GM12878 (cell line): ENCODE measurements at regions not wholly inside any gene's neighbourhood (a gene's known extent, or its start where the extent isn't known, plus 50 kb on each side); places are given as distances from the start of the nearest gene placed in this dataset.

Source experiments
- ATAC-seq: fragments of 200-7000 bp; cut with Tn5 transposase; 3 replicates; pipeline ENCODE4 v1.9.1; 2020; ENCODE audit warnings: mild to moderate bottlenecking, moderate library complexity
- BruUV-seq: library from RNA; stranded (reverse); fragments of 400-500 nt; replicated peaks from 2 replicates; lab custom pipeline; 2021; lab: Mats Ljungman, UMichigan
- CTCF ChIA-PET: fragments of 300-600 bp; sonication (Branson Sonifier 250); formaldehyde crosslinking; extraction: SDS; loops from one replicate; lab custom pipeline; 2021; ENCODE audit warnings: inconsistent platforms; lab: Yijun Ruan, JAX
- POLR2A ChIA-PET: fragments of 350-600 bp; formaldehyde crosslinking; extraction: SDS; loops from one replicate; lab custom pipeline; 2021; ENCODE audit warnings: inconsistent platforms; lab: Charles Lee
- RAD21 ChIA-PET: fragments of 300-600 bp; sonication (Branson Sonifier 250); formaldehyde crosslinking; loops from one replicate; lab custom pipeline; 2023; ENCODE audit warnings: antibody characterized with exemption; ENCODE audit not compliant: unreplicated experiment; lab: Charles Lee
- SMC1A ChIA-PET: fragments of 300-600 bp; sonication (Branson Sonifier 250); formaldehyde crosslinking; loops from one replicate; lab custom pipeline; 2023; ENCODE audit not compliant: unreplicated experiment, uncharacterized antibody; lab: Charles Lee
- DNase-seq: peaks from one replicate; pipeline ENCODE4 v3.0.0-alpha.2; 2011; ENCODE audit warnings: low read depth, low spot score
- FAIRE-seq: peaks from 3 replicates; lab custom pipeline; 2011; peaks lifted over from hg19 to GRCh38; lab: Jason Lieb, UNC
- H2AFZ ChIP-seq: 2 replicates; pipeline ENCODE4 v1.6.0; 2011; ENCODE audit warnings: low read depth, low read length, control low read depth; ENCODE audit not compliant: control insufficient read depth
- H3K27ac ChIP-seq: 2 replicates; pipeline ENCODE4 v1.5.1; 2011; ENCODE audit warnings: control low read depth; ENCODE audit not compliant: control insufficient read depth, insufficient read depth
- H3K27me3 ChIP-seq, 2 experiments: replicated peaks in 1 of 2; 2 replicates each; pipeline versions ENCODE4 v1.6.0 to v1.6.1; 2011; ENCODE audit warnings: low read length in 1 of 2; ENCODE audit not compliant: control insufficient read depth in 2 of 2, insufficient read depth in 2 of 2
- H3K36me3 ChIP-seq, 2 experiments: 2 replicates each; pipeline ENCODE4 v1.5.1; 2011; ENCODE audit warnings: low read length in 1 of 2; ENCODE audit not compliant: control insufficient read depth in 2 of 2, insufficient read depth in 2 of 2
- H3K4me1 ChIP-seq: 2 replicates; pipeline ENCODE4 v1.6.1; 2011; ENCODE audit warnings: mild to moderate bottlenecking, low read length, moderate library complexity, mixed read lengths; ENCODE audit not compliant: control insufficient read depth, insufficient read depth
- H3K4me2 ChIP-seq: 2 replicates; pipeline ENCODE4 v1.6.0; 2011; ENCODE audit warnings: control low read depth; ENCODE audit not compliant: control insufficient read depth, insufficient read depth
- H3K4me3 ChIP-seq: fragments of 200-600 bp; sonication (generic); 2 replicates; pipeline ENCODE4 v1.5.1; 2016
- H3K79me2 ChIP-seq: 2 replicates; pipeline ENCODE4 v1.6.0; 2011; ENCODE audit warnings: low read length; ENCODE audit not compliant: control insufficient read depth, insufficient read depth
- H3K9ac ChIP-seq: 2 replicates; pipeline ENCODE4 v1.8.0; 2011; ENCODE audit warnings: low read length, control low read depth, mixed read lengths; ENCODE audit not compliant: control insufficient read depth, insufficient read depth
- H3K9me3 ChIP-seq: replicated peaks from 3 replicates; pipeline ENCODE4 v1.5.1; 2011; ENCODE audit warnings: mild to moderate bottlenecking, low read length; ENCODE audit not compliant: control insufficient read depth, insufficient read depth
- H4K20me1 ChIP-seq: 2 replicates; pipeline ENCODE4 v1.6.0; 2011; ENCODE audit not compliant: control insufficient read depth, insufficient read depth
- BCL3 ChIP-seq: IDR thresholded peaks from 2 replicates; pipeline ENCODE4 v1.6.1; 2011; ENCODE audit warnings: borderline replicate concordance, low read depth, mild to moderate bottlenecking, moderate library complexity, low read length; ENCODE audit not compliant: insufficient read depth, poor library complexity, severe bottlenecking
- E4F1 ChIP-seq: fragments of 450-650 bp; IDR thresholded peaks from 2 replicates; pipeline ENCODE4 v1.6.1; 2018; ENCODE audit warnings: borderline replicate concordance, mild to moderate bottlenecking; ENCODE audit not compliant: partially characterized antibody
- FOXK2 ChIP-seq: fragments of 450-650 bp; IDR thresholded peaks from 2 replicates; pipeline ENCODE4 v1.6.1; 2017; ENCODE audit warnings: mild to moderate bottlenecking, moderate library complexity
- FOXM1 ChIP-seq: IDR thresholded peaks from 2 replicates; pipeline ENCODE4 v1.6.1; 2012; ENCODE audit warnings: low read depth, mild to moderate bottlenecking, inconsistent platforms, low read length, moderate library complexity
- HDAC6 ChIP-seq: fragments of 200-600 bp; sonication (generic); IDR thresholded peaks from one replicate; pipeline ENCODE4 v1.8.0; 2017; ENCODE audit warnings: antibody characterized with exemption; ENCODE audit not compliant: unreplicated experiment
- MAX ChIP-seq: IDR thresholded peaks from 2 replicates; pipeline ENCODE4 v1.6.1; 2012; ENCODE audit warnings: low read depth, low read length, improper control_type of control experiment
- NR2F1 ChIP-seq: fragments of 450-650 bp; conservative IDR thresholded peaks from 2 replicates; pipeline ENCODE4 v1.6.1; 2017; ENCODE audit warnings: mild to moderate bottlenecking
- PBX3 ChIP-seq: IDR thresholded peaks from 2 replicates; pipeline ENCODE4 v1.6.1; 2011; ENCODE audit warnings: mild to moderate bottlenecking, low read depth, low read length, moderate library complexity; ENCODE audit not compliant: insufficient replicate concordance
- SPI1 ChIP-seq: IDR thresholded peaks from 2 replicates; pipeline ENCODE4 v1.6.1; 2011; ENCODE audit warnings: low read depth, mild to moderate bottlenecking, low read length, moderate library complexity, borderline replicate concordance; ENCODE audit not compliant: insufficient read depth
- TAF1 ChIP-seq: IDR thresholded peaks from 2 replicates; pipeline ENCODE4 v1.6.1; 2011; ENCODE audit warnings: mild to moderate bottlenecking, low read depth, low read length, borderline replicate concordance
- WRNIP1 ChIP-seq: IDR thresholded peaks from 2 replicates; pipeline ENCODE4 v1.6.1; 2011; ENCODE audit warnings: low read depth, low read length, improper control_type of control experiment, borderline replicate concordance
- WGBS: methylation state at CpG from one replicate; pipeline ENCODE4 v1.1.6; 2016; ENCODE audit warnings: low lambda C conversion rate; ENCODE audit not compliant: insufficient replicate concordance, insufficient coverage; ENCODE audit errors: missing lambda C conversion rate; 5-methylcytosine and 5-hydroxymethylcytosine counted together
- in situ Hi-C: fragments of 300-500 bp; cut with MboI; formaldehyde crosslinking; loops from 9 replicates; pipeline ENCODE4 v1.14.3; 2018; ENCODE audit warnings: mixed read lengths
- intact Hi-C: fragments of 100-400 bp; cut with micrococcal nuclease; formaldehyde crosslinking; loops from one replicate; pipeline ENCODE4 v1.14.2; 2022; ENCODE audit not compliant: unreplicated experiment

GRCh38 chr15:69763831-69764230 is 311.2 kb downstream of the RPLP1 start:
- H3K9me3 ChIP-seq = peaks cover 10% of the 10 kb centered on the region; the same call in 2 of the 3 replicates
- H3K4me3 ChIP-seq = no peak overlapping the region
- ChIA-PET RAD21 (interaction anchor here (1.5 kb wide), 1 partner anchor 11 kb away, joined by 4 read pairs; no protein-coding TSS in a partner anchor), CTCF (interaction anchor here (0.7 to 2.1 kb wide), 3 partner anchors 12 to 282 kb away, joined by 3 to 5 read pairs (median 3); no protein-coding TSS in a partner anchor), SMC1A (interaction anchor here (1.0 to 1.8 kb wide), 3 partner anchors 12 to 330 kb away, joined by 3 to 4 read pairs (median 3); no protein-coding TSS in a partner anchor), POLR2A (no interaction called here)
- DNase-seq (no peak), ATAC-seq (no peak)
- BruUV-seq = no TSS peak
- H3K27ac ChIP-seq = no peak overlapping the region
- H3K9ac ChIP-seq = no peak overlapping the region
- H3K36me3 ChIP-seq = no peaks in the 10 kb centered on the region
- WGBS = 56% methylated on average over 3 of the region's 3 CpGs
- H3K4me1 ChIP-seq = peaks cover 18% of the 10 kb centered on the region
- in situ Hi-C loops = no loop called here
- H4K20me1 ChIP-seq = no peaks in the 10 kb centered on the region
- no peak overlapping the region for H3K4me2 ChIP-seq
- TF ChIP-seq FOXK2 (no peak), MAX (no peak), BCL3 (no peak), FOXM1 (no peak), HDAC6 (no peak), TAF1 (no peak), PBX3 (no peak), E4F1 (no peak), NR2F1 (no peak), SPI1 (no peak), WRNIP1 (no peak)
- TF ChIP-seq, all 136 proteins: peak for 0
- intact Hi-C loops = no loop called here
- Histone ChIP-seq H3K27me3 (peaks cover 0 to 3% of the 10 kb centered on the region in 2 experiments; a peak in 1 of 4 replicates), H2AFZ (no peak overlapping the region), H3K79me2 (no peaks in the 10 kb centered on the region)
- no peak for FAIRE-seq
